Tongue (tissue), 1 donor: ENCODE measurements at regions not wholly inside any gene's neighbourhood (a gene's known extent, or its start where the extent isn't known, plus 50 kb on each side); places are given as distances from the start of the nearest gene placed in this dataset.

ENCODE experiments used
- DNase-seq: peaks from one replicate; pipeline ENCODE4 v3.0.0-alpha.2; 2015

- no peak for DNase-seq
These were observed 1174.2 kb upstream of the CDH2 start for GRCh38 chr18:29351171-29351570.

DNA sequence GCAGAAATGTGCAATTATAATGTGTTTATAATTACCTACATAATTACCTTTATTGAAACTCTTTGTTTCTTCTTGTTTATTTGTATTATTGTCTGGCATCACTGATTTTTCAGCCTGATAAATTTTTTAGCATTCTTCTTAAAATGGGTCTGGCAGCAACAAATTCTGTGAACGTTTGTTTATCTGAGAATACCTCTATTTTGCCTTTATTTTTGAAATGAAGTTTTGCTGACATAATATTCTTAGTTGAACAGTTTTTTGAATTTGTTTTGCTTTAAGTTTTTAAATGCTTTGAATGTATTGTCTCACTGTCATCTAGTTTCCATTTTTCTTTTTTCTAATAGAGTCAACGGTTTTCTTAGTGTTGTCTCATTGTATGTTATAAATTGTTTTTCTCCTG, 1152.0 kb upstream of the CDH2 start:
- no peak for DNase-seq

- peak; percentile 2 for DNase-seq
These were observed 1149.3 kb upstream of the CDH2 start for GRCh38 chr18:29326214-29326613.

DNA sequence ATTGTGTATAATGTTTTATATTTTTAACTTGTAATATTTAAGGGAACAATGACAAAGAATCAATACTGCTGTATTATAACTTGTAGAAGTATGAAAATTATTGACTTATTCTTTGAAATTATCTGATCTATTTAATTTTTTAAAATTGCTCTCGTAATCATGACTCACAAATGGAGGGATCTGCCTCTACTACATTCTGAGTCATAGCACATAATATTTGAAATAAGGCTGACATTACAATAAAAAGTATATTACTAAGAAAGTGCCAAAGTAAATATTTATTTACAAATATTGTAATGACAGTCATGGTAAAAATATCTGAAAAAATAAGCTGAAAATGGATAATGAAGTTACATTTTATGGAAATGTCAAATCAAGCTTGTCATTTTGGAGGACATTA, 1144.6 kb upstream of the CDH2 start:
- no peak for DNase-seq

DNA sequence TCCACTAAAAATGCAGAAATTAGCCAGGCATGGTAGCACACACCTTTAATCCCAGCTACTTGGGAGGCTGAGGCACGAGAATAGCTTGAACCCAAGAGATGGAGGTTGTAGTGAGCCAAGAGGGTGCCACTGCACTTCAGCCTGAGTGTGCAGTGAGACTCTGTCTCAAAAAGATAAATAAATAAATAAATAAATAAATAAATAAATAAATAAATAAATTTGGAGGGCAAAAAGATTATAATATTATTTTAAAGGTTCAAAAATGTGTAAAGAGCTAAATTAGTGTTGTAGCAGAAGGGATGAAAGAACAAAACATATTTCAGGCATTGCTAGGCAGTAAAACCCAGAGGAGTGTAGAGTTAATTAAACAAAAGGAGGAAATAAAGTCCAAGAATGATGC, 1136.4 kb upstream of the CDH2 start:
- DNase-seq: no peak

DNA sequence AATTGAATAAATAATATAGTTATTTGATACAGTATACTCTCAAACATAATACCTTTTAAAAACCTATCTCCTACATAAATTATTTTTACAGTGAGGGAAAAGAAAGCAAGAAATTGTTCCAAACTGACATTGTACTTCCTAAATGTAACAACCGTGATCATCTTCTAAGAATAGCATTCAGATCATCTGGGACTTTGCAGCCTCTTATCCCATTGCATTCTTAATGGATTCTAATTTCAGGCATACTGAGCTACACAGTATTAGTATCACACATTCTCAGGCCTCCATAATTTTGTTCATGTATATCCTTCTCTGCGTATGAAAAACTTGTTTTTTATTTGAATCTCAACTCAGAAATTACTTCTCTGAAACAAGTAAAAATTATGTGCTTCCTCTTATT, 1134.7 kb upstream of the CDH2 start:
- peak; percentile 16 for DNase-seq

DNA sequence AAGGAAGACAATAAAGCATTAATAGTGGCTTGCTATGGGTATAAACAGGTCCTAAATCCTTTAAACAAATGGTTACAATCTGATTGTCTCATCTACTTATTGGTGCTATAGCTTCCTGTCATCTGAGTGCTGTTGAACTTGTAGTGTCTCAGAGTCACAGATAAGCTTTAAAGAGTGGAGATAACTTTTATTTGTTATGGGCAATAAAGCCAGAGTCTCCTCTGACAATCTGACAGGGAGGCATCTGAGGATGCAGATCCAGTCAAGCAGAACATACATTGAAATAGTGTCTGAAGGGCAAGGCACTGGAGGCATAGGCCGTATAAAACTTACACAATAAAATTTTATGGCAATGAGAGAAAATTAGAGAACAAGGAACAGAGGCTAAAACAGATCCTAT, 1132.4 kb upstream of the CDH2 start:
- DNase-seq: no peak

DNA sequence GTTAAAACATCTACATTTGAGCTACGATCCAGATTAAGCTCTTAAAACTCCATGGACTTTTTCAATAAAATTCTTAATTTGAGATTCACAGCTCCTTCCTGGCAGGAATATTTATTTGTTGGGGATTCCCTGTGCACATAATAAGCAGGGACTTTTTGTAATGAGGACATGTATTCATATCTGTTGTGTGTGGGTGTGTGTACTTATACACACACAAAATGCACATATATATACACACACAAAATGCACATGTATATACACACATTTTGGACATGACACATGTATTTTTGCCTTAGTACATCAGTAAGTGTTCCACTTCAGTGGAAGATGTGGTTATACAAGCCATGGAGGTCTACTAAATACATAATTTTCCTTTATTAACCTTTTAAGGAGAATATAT, 1131.1 kb upstream of the CDH2 start:
- no peak for DNase-seq

GRCh38 chr18:29307231-29307630, 1130.3 kb upstream of the CDH2 start:
- no peak for DNase-seq

DNA sequence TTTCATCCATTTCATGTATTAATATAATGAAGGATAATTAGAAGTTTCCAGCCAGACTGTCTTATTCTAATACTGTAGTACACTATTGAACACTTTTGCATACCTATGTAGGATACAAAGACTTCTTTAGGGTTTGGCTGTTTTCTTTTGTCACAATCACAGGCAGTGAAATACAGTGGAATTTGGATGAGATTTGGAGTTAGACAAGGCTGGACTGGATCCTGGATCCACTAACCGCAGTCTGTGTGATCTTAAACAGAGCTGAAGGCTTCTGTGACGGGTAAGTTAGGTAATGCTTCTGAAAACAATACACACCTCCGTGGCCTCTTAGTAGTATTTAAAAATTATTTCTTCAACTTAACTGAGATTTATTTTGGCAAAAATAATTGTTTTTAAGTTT, 1128.6 kb upstream of the CDH2 start:
- DNase-seq: peak; percentile 10

GRCh38 chr18:29301048-29301447, 1124.1 kb upstream of the CDH2 start:
- DNase-seq: no peak

DNA sequence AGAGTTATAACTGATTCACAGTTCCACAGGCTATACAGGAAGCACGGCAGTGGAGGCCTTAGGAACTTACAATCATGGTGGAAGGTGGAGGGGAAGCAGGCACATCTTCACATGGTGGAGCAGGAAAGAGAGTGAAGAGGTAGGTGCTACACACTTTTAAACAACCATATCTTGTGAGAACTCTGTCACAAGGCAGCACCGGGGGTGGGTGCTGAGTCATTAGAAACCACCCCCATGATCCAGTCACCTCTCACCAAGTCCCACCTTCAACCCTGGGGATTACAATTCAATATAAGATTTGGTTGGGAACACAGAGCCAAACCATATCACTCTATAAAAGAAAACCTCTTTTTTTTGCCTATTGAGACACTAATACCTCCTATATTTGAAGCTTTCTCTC, 1108.5 kb upstream of the CDH2 start:
- DNase-seq: no peak

DNA sequence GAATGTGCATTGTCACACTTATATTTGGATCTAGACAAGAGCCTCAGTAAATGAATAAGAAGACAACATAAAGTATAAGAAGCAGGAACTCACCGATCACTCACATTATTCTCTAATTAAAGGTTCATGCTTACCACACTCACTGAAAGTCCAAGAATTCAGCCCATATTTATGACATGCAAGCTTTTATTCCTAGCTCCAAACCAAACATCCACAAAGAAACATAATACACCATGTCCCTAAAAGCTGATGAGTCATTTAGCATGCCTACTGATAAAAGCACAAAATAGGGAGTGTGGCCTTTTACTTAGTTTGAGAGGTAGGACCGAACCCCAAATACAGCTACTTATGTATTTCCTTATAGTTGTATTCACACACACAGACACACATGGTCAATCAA, 1094.6 kb upstream of the CDH2 start:
- DNase-seq: no peak

DNA sequence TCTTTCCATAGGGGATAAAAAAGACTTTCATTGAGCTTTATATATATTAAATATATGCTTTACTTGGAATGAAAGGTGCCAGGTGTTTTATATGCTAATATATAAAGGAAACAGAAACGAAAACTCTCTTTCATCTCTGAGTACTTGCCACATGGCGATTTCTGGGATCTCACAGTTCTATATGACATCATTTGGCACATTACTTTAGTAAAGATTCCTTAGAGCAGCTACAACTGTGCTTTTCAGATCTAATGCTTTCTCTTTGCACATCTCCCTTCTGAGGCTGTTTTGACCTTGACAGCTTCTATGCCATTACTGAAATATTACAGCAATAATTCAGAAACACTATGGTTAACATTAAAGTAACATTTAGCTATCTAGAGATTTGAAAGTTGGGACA, 1082.9 kb upstream of the CDH2 start:
- peak; percentile 5 for DNase-seq

- DNase-seq: no peak
These were observed 1077.2 kb upstream of the CDH2 start for GRCh38 chr18:29254123-29254522.

DNA sequence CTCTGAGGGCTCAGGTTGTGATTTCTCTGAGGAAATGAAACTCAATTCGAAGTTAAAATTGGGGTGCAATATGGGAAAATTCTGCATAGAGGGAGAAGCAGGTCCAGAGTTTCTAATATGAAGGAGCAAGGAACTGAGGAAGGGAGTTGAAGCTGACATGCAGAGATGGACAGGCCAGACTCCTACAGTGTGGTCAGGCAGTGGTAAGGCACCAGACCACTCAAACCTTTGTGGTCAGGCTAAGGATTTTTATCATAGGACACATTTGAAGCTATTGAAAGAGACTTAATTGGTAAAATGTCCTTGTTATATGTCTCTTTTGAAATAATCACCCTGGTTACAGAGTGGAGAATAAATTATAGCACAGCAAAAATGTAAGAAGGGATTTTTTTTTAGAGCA, 1074.8 kb upstream of the CDH2 start:
- no peak for DNase-seq

DNA sequence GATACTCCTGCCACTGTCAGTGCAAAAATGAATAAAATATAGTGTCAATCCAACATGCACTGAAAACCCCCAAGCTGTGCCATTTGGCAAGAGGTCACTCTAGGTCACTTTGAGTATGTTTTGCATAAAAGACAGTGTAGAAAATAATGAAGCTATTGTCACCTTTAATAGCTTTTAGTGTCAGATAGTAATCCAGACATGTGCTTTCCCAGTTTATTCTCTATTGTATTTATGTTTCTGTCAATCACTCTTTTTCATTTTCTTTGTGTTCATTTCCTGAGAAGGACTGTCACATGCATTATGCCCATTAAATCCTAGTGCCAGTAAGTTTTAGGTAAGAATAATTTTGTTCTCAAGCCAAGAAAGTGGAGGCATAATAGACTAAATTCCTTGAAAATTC, 1073.9 kb upstream of the CDH2 start:
- DNase-seq: no peak

- no peak for DNase-seq
These were observed 1073.3 kb upstream of the CDH2 start for GRCh38 chr18:29250259-29250658.

DNA sequence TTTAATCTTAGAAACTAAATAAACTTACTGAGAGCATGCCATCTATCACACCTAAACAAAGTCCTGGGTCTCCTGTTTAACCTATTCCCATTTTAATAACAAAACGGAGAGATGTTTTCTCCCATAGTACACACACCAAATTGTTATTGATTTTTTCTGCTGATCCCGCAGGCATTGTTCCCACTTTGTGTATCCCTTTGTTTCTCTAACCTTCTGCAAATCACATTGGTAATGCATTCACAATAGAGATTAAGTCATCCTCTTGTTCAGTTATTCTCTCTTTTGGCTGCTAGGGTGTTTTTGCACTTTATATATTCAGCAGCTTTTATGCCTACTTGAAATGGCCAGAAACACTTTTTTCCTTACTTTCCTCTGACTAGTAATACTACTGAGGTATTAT, 1071.9 kb upstream of the CDH2 start:
- no peak for DNase-seq

- no peak for DNase-seq
These were observed 1064.3 kb upstream of the CDH2 start for GRCh38 chr18:29241199-29241598.

GRCh38 chr18:29234751-29235150, 1057.8 kb upstream of the CDH2 start:
- no peak for DNase-seq

DNA sequence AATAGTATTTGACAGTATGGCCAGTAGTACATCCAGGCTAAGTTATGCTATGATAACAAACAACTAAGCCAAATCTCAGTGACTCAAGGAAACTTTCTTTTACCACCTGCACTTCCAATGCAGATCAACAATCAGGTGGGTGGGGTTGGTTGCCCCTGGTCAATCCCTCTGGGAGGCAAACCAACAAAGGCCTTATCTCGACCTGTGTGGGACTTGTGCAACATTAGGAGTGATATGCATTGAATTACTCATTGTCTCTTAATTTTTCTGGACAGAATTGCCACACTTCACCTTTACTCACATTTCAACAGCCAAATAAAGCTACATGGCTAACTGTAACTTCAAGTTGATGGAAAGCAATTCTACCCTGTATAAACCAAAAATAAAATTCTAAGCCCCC, 1049.3 kb upstream of the CDH2 start:
- no peak for DNase-seq

- no peak for DNase-seq
These were observed 1048.4 kb upstream of the CDH2 start for GRCh38 chr18:29225351-29225750.

DNA sequence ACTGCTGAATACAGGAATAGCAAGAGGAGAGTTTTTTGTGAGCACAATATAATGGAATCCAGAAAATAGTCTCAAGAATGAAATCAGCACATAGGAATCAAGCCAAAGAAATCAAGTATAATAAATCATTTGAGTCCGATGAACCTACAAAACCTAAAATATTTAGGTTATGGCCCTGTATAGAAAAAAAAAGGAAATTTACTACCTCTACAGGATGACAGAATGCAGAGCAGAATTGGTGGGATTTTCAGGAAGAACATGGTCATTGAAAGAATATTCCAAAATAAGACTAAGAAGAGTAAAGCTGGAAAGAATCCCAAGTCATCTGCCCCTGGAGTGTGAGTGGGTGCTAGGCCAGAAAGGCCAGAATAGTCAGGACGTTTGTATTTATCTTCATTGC, 1041.2 kb upstream of the CDH2 start:
- DNase-seq: no peak

GRCh38 chr18:29217124-29217915, 1040.4 kb upstream of the CDH2 start:
- no peak for DNase-seq
